ENCODE measurements at regions not wholly inside any gene's neighbourhood (a gene's known extent, or its start where the extent isn't known, plus 50 kb on each side); places are given as distances from the start of the nearest gene placed in this dataset.

DNA sequence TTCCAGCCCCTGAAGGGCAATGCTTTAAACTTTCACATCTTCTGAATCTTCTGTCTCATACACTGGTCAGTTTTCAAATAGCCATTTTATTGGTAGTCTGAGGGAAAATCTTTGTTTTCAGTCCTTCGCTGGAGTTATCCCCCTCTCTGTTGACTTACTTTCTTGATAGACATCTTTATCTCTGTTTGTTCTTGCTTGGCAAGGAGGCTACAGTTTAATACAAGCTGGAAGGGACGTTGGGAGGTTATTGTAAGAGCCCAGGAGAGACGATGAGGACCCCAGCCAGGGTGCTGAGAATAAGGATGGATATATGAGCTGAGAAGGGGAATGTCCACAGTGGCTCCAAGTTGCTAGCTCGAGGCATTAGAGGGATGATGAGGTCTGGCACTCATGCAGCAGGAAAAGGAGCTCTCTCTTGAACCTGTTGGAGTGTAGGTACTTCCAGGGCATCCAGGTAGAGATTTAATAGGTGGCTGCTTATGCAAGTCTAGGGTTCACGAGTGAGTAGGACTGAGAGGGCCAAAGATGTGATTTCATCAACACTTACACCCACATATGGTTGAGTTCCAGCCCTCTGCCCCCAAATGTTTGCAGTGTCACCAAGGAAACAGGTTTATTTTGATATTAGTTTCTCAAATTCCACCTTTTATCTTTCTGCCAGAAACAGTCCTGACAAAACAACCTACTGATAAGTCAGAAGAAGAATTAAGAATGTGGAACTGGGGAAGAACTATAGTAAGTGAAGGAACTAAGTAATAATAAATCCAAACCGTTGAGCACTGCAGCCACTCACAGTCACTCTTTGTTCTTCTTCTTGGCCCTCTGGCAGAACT is 237.3 kb upstream of the PROX1 start:
- Histone ChIP-seq H3K27me3 (no peaks in the 10 kb centered on the region), H3K9me3 (no peaks in the 10 kb centered on the region), H3K4me1 (no peaks in the 10 kb centered on the region), H3K4me3 (no peak overlapping the region), H3K36me3 (no peaks in the 10 kb centered on the region), H3K27ac (no peak overlapping the region)
- TF ChIP-seq POLR2A (IDR thresholded peaks at IDR 0.05) (no peak), POLR2AphosphoS5 (IDR thresholded peaks at IDR 0.05) (no peak)
- TF ChIP-seq, protein P1, sequence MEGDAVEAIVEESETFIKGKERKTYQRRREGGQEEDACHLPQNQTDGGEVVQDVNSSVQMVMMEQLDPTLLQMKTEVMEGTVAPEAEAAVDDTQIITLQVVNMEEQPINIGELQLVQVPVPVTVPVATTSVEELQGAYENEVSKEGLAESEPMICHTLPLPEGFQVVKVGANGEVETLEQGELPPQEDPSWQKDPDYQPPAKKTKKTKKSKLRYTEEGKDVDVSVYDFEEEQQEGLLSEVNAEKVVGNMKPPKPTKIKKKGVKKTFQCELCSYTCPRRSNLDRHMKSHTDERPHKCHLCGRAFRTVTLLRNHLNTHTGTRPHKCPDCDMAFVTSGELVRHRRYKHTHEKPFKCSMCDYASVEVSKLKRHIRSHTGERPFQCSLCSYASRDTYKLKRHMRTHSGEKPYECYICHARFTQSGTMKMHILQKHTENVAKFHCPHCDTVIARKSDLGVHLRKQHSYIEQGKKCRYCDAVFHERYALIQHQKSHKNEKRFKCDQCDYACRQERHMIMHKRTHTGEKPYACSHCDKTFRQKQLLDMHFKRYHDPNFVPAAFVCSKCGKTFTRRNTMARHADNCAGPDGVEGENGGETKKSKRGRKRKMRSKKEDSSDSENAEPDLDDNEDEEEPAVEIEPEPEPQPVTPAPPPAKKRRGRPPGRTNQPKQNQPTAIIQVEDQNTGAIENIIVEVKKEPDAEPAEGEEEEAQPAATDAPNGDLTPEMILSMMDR (IDR thresholded peaks at IDR 0.05): no peak
- intact Hi-C loops (cut with DNase I; ENCODE audit: low total_unique reads): no loop called here
- no peak for DNase-seq (ENCODE audit: low spot score in 2 of 2)

DNA sequence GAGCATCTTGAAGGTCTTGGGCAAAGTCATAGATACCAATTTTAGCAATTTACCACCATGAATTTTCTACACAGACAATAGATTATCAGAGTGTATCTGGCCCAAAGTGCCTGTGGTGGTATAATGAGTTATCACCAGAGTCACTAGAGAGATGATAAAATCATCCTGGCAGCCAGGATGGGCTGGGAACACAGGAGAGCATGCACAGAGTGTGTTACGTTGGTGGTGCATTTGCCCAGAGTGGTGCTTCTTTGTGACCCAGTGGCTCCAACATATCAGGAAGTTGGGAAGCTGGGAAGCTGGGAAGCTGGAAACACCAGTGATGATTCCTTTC is 236.7 kb upstream of the PROX1 start:
- no peak overlapping the region for H3K27ac ChIP-seq
- H3K4me3 ChIP-seq: no peak overlapping the region
- no peaks in the 10 kb centered on the region for H3K36me3 ChIP-seq
- H3K4me1 ChIP-seq: no peaks in the 10 kb centered on the region
- DNase-seq (ENCODE audit: low spot score in 2 of 2): no peak
- intact Hi-C loops (cut with DNase I; ENCODE audit: low total_unique reads): no loop called here
- TF ChIP-seq POLR2AphosphoS5 (IDR thresholded peaks at IDR 0.05) (no peak), POLR2A (IDR thresholded peaks at IDR 0.05) (no peak)
- TF ChIP-seq, protein P1 (IDR thresholded peaks at IDR 0.05): no peak
- H3K27me3 ChIP-seq: no peaks in the 10 kb centered on the region
- no peaks in the 10 kb centered on the region for H3K9me3 ChIP-seq

DNA sequence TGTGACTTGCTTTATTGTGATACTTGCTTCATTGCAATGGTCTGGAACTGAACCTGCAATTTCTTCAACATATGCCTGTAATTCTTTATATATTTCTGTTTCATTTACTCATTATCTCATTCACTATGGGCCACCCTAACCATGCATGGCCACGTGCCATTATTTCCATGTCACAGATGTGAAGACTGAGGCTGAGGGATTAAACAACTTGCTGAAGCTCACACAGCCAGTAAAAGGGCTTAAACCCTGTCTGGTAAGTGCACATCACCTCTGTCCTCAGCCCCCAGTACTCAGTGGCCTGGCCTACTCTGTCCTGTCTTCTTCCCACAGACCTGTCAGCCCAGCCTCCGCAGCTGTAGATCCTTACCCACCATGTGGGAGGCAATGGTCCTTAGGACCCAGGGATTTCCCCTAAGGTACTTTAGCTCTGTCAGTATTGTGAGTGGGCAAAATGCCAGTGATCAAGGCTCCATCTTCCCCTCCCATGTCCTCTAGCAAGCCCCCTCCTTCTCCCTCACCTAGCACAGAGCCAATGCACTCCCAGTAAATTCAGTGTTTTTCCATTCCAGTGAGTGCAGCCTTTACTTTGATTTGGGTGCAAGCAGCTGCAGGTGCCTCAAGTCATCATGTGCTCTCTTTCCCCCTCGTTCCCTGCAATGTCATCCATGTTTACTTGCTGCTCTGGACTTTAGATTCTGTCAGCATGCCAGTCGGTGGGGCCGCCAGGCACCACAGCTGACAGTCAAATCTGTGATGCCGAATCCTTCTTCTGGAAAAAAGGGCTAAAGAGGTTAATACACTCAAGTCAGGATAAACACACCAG is 228.2 kb upstream of the PROX1 start:
- Histone ChIP-seq H3K27me3 (peaks cover 0 to 6% of the 10 kb centered on the region in 2 donors), H3K4me3 (no peak overlapping the region), H3K9me3 (peaks cover 0 to 7% of the 10 kb centered on the region in 2 donors), H3K4me1 (no peaks in the 10 kb centered on the region), H3K36me3 (no peaks in the 10 kb centered on the region), H3K27ac (no peak overlapping the region)
- DNase-seq (ENCODE audit: low spot score in 2 of 2): no peak
- intact Hi-C loops (cut with DNase I; ENCODE audit: low total_unique reads): no loop called here
- TF ChIP-seq, protein P1 (IDR thresholded peaks at IDR 0.05): no peak
- TF ChIP-seq POLR2AphosphoS5 (IDR thresholded peaks at IDR 0.05) (no peak), POLR2A (IDR thresholded peaks at IDR 0.05) (no peak)

DNA sequence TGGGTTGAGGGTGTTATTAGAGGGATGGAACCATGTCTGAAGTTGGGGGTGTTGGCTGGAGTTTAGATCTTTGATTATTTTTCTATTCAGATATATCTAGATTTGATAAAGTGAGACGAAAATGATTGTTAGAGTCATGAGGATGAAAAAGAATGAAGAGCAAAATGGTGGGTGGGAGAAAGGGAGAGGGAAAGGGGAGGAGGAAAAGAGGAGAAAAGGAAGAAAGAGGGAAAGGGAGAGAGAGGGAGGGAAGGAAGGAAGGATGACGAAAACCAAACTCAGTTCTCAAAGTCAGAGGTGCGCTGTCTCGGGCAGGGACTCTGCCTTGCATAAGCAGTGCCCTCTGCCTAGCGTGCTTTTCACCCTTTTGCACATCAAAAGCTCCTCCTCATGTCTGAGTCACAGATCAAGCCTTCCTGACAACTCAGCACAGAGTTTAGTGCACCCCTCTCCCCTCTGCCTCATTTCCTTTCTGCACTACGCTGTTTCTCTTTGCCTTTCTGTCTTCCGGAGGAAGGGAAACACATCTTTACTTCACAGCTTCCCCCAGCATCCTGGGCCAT is 225.8 kb upstream of the PROX1 start:
- no peaks in the 10 kb centered on the region for H3K36me3 ChIP-seq
- peaks cover 0 to 6% of the 10 kb centered on the region in 2 donors for H3K27me3 ChIP-seq
- no peak overlapping the region for H3K27ac ChIP-seq
- TF ChIP-seq, protein P1 (IDR thresholded peaks at IDR 0.05): no peak
- TF ChIP-seq POLR2AphosphoS5 (IDR thresholded peaks at IDR 0.05) (no peak), POLR2A (IDR thresholded peaks at IDR 0.05) (no peak)
- intact Hi-C loops (cut with DNase I; ENCODE audit: low total_unique reads): no loop called here
- no peaks in the 10 kb centered on the region for H3K4me1 ChIP-seq
- H3K4me3 ChIP-seq: no peak overlapping the region
- DNase-seq (ENCODE audit: low spot score in 2 of 2): no peak
- peaks cover 0 to 7% of the 10 kb centered on the region in 2 donors for H3K9me3 ChIP-seq

DNA sequence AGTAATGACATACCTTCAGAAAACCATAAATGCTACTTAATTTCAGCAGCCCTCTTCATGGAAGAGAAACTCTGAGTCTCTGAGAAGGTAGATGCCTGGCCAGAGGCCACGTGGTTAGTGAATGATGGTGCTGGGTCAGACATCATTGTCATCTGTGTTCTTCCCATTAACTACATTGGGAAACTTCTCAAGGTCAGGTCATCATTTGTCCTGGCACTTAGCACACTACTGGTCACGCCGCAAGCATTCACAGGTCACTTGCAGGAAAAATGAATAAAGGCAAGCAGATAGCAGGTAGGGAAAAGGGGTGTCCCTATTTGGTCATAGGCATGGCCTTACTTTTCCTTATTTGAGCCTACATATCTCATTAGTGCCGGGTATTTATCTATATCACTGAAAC is 220.1 kb upstream of the PROX1 start:
- Histone ChIP-seq H3K27ac (no peak overlapping the region), H3K4me1 (no peaks in the 10 kb centered on the region), H3K9me3 (no peaks in the 10 kb centered on the region), H3K36me3 (no peaks in the 10 kb centered on the region), H3K27me3 (no peaks in the 10 kb centered on the region), H3K4me3 (no peak overlapping the region)
- intact Hi-C loops (cut with DNase I; ENCODE audit: low total_unique reads): no loop called here
- DNase-seq (ENCODE audit: low spot score in 2 of 2): no peak
- TF ChIP-seq, protein P1 (IDR thresholded peaks at IDR 0.05): no peak
- TF ChIP-seq POLR2AphosphoS5 (IDR thresholded peaks at IDR 0.05): no peak
- no peak for TF ChIP-seq POLR2A (IDR thresholded peaks at IDR 0.05)
